AG10803 (cell line): ENCODE measurements at regions not wholly inside any gene's neighbourhood (a gene's known extent, or its start where the extent isn't known, plus 50 kb on each side); places are given as distances from the start of the nearest gene placed in this dataset.
"Not testable (repeated sequence)": the region's sequence is repeated elsewhere in the genome, so short reads cannot be mapped to it uniquely, and the experiment has no call there.

Experiments
- DNase-seq: peaks from one replicate; pipeline ENCODE4 v3.0.0; 2010; ENCODE audit warnings: low read depth
- H3K4me3 ChIP-seq: 2 replicates; pipeline ENCODE4 v1.5.1; 2011; ENCODE audit warnings: mild to moderate bottlenecking, low read length, control low read depth
- TF ChIP-seq, protein P1 (sequence below): conservative IDR thresholded peaks from 2 replicates; pipeline ENCODE4 v1.5.1; 2011; ENCODE audit warnings: mild to moderate bottlenecking, low read length, control low read depth, inconsistent platforms

DNA sequence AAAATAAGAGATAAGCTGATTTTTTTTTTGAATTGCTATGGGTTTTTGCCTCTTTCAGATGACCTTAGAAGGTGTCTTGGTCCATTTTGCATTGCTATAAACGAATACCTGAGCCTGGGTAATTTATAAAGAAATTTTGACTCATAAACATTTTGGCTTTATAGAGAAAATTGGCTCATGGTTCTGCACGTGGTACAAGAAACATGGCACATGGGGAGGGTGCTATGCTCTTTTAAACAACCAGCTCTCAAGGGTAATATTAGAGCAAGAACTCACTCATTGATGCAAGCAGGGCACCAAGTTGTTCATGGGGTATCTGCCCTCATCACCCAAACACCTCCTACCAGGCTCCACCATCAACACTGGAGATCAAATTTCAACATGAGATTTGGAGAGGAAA lies 408.8 kb downstream of the NUP35 start:
- TF ChIP-seq, protein P1, sequence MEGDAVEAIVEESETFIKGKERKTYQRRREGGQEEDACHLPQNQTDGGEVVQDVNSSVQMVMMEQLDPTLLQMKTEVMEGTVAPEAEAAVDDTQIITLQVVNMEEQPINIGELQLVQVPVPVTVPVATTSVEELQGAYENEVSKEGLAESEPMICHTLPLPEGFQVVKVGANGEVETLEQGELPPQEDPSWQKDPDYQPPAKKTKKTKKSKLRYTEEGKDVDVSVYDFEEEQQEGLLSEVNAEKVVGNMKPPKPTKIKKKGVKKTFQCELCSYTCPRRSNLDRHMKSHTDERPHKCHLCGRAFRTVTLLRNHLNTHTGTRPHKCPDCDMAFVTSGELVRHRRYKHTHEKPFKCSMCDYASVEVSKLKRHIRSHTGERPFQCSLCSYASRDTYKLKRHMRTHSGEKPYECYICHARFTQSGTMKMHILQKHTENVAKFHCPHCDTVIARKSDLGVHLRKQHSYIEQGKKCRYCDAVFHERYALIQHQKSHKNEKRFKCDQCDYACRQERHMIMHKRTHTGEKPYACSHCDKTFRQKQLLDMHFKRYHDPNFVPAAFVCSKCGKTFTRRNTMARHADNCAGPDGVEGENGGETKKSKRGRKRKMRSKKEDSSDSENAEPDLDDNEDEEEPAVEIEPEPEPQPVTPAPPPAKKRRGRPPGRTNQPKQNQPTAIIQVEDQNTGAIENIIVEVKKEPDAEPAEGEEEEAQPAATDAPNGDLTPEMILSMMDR = no peak
- no peak for DNase-seq
- no peak overlapping the region for H3K4me3 ChIP-seq

DNA sequence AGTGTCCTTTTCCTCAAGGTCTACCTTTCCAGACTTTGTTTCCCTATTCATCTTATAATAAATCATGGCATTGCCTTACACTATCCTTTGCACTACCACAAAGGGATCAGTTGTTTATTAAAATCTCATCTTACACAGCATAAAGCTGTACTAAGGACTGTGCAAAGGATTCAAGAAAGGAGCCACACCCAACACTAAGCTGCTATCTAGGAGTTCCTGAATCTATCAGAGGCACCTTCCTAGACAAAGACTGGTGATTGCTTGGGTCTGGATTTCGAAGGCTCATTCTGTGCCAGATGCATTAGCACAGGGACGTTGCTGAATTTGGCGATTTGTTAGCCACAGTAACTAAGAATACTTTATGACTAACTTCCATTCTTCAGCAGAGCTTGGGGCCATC lies 412.0 kb downstream of the NUP35 start:
- TF ChIP-seq, protein P1 = no peak
- H3K4me3 ChIP-seq = no peak overlapping the region
- DNase-seq = no peak

DNA sequence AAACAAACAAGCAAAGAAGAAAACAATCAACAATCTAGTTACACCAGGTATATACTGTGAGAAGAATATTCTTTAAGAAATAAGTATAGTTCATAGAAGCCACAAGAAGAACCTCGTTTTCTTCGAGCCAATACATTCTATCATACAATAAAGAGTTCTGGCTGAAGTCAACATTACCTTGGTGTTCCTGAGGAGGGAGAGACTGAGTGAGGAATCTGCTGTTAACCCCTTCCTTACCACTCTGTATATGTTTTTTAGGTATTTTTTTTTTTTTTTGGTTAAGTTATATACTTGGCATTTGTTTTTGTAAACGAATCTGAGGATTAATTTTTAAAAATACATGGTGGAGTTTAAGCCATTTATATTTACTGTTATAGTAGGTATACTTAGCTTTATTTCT lies 412.5 kb downstream of the NUP35 start:
- TF ChIP-seq, protein P1 = no peak
- no peak for DNase-seq
- H3K4me3 ChIP-seq = no peak overlapping the region

DNA sequence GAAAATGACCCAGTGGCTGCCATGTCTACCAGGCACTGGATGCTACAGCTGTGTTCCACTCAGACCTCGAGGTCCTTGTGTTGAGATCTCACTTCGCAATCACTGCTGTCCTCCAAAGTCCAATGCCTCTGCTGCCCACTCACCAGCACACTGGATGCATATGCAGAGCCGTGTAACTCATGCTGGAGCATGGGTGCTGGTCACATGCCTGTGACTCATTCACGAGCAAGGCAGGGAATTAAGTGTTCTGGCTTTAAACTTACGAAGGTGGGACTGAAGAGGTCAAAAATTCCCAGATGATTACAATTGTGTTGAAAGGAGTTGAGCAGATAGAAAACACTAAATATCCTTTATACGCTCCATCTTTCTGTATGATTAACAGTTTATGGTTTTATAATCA lies 417.5 kb downstream of the NUP35 start:
- H3K4me3 ChIP-seq = no peak overlapping the region
- DNase-seq = no peak
- TF ChIP-seq, protein P1 = no peak

DNA sequence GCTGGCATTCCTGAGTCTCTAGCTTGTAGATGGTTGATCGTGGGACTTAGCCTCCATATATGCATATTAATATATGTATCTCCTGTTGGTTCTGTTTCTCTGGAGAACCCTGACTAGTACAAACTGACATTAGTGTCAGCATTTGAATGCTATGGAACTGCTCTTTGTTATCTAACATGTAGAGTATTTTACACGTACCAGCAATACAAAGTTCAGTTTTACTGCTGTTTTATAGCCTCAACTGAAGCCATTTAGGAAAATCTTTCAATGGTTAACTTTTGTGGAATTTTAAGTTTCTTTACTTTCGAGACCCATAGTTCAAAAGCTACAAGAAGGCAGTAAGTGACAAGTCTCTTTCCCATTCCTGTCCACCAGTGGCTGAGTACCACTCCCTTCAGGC lies 418.4 kb downstream of the NUP35 start:
- no peak overlapping the region for H3K4me3 ChIP-seq
- no peak for DNase-seq
- TF ChIP-seq, protein P1 = no peak

DNA sequence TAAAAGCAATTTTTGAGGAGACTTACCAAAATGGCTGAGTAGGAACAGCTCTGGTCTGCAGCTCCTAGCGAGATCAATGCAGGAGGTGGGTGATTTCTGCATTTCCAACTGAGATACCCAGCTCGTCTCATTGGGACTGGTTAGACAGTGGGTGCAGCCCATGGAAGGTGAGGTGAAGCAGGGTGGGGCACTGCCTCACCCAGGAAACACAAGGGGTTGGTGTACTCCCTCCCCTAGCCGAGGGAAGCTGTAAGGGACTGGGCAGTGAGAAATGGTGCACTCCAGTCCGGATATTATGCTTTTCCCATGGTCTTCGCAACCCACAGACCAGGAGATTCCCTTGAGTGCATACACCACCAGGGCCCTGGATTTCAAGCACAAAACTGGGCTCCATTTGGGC lies 419.0 kb downstream of the NUP35 start:
- TF ChIP-seq, protein P1 = no peak

DNA sequence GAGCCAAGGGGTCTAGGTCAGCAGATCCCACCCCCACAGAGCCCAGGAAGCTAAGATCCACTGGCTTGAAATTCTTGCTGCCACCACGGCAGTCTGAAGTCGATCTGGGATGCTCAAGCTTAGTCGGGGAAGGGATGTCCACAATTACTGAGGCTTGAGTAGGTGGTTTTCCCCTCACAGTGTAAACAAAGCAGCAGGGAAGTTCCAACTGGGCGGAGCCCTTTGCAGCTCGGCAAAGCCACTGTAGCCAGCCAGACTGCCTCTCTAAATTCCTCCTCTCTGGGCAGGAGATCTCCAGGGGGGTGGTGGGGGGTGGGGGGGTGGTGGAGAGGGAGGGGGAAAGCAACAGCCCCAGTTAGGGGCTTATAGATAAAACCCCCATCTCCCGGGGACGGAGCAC lies 419.5 kb downstream of the NUP35 start:
- TF ChIP-seq, protein P1 = no peak
- H3K4me3 ChIP-seq = no peak overlapping the region
- DNase-seq = no peak

More for the DNA sequence above, 419.0 kb downstream of the NUP35 start:
- no peak for DNase-seq
- no peak overlapping the region for H3K4me3 ChIP-seq

DNA sequence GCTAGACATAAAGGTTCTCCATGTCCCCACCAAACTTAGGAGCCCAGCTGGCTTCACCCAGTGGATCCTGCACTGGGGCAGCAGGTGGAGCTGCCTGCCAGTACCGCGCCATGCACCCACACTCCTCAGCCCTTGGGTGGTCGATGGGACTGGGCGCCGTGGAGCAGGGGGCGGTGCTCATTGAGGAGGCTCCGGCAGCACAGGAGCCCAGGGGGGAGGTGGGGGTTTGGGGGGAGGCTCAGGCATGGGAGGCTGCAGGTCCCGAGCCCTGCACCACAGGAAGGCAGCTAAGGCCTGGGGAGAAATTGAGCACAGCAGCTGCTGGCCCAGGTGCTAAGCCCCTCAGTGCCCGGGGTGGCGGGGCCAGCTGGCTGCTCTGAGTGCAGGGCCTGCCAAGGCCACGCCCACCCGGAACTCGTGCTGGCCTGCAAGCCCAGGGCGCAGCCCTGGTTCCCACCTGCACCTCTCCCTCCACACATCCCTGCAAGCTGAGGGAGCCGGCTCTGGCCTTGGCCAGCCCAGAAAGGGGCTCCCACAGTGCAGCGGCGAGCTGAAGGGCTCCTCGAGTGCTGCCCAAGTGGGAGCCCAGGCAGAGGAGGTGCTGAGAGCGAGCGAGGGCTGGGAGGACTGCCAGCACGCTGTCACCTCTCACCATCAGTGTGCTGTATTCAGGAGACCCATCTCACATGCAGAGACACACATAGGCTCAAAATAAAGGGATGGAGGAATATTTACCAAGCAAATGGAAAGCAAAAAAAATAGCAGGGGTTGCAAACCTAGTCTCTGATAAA lies 422.5 kb downstream of the NUP35 start:
- DNase-seq, H3K4me3 ChIP-seq: not testable (repeated sequence)
